Inferior parietal cortex (tissue), 1 donor: ENCODE measurements at regions not wholly inside any gene's neighbourhood (a gene's known extent, or its start where the extent isn't known, plus 50 kb on each side); places are given as distances from the start of the nearest gene placed in this dataset.
"Not testable (repeated sequence)": the region's sequence is repeated elsewhere in the genome, so short reads cannot be mapped to it uniquely, and the experiment has no call there.

Experiments used
- DNase-seq: peaks from one replicate; pipeline ENCODE4 v3.0.0-alpha.2; 2016; ENCODE audit errors: extremely low spot score

DNA sequence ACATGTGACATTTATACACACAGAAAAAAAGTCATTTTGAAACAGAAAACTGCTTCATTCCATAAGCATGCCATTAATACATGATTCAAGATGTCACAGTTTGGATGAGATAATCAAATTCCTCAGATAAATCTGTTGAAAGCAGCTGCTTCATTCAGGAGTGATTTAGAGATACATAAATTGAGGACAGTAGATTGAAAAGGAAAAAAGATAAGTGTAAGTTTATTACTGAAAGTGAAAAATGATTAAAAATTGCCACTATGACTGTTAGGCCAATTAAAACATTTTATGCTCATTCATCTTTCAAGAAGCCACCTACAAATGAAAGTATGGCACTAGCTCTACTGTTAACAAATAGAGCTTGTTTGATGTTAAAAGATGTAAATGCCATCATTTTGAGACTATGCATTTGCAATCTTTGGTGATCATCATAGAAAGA is 136.9 kb upstream of the CDK6 start:
- no peak for DNase-seq

- DNase-seq: no peak
Observed at GRCh38 chr7:92972441-92972840, 136.1 kb upstream of the CDK6 start.

GRCh38 chr7:92969061-92969460 is 132.7 kb upstream of the CDK6 start:
- DNase-seq: no peak

DNA sequence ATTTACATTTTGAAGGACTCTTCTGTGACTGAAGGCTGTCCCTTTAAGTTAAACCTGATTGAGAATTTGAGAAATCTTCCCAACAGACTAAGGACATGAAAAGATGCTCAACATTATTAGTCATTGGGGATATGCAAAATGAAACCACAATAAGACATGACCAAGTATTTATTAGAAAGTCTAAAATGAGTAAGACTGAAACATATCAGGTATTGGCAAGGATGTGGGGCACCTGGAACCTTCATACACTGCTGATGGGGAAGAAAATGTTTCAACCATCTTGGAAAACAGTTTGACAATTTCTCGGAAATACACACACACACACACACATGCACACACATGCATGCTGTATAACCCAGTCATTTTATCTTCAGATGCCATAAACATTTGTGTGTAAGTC is 132.1 kb upstream of the CDK6 start:
- DNase-seq: no peak

- no peak for DNase-seq
Observed at GRCh38 chr7:92967238-92967637, 130.9 kb upstream of the CDK6 start.

DNA sequence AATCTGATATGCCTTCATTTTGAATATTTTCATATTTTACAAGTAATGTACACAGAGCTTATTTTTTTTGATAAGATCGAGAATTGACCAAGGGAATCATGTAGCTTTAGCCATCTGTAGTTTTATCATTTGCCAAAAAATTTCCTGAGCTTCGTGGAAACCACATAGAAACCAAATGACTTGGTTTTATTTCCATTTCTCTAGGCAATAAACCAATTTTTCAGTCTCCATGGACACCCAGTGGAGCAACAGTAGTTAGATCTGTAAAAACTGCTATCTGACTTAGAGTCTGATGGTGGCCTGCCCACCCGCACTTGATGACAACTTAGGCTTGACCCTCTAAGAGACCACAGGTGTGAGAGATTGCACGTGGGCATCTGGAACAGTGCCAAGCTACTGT is 127.8 kb upstream of the CDK6 start:
- no peak for DNase-seq

DNA sequence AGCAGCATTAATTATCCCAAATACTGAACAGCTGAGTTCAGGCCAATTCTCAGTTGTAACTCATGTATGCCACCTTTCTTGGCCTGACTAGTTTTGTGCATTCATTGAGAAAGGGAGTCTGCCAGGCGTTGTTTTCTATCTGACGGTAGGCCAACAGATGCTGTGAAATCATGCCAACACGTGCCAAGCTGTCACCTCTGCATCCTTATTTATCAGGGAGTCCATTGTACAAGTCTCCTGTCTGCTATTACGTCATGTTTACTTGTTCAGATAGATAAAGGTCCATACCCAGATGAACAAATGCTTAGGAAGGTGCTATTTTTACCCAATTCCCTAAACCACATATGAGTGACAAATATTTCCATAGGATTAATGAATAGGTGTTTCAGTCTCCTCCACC is 127.2 kb upstream of the CDK6 start:
- DNase-seq: no peak

DNA sequence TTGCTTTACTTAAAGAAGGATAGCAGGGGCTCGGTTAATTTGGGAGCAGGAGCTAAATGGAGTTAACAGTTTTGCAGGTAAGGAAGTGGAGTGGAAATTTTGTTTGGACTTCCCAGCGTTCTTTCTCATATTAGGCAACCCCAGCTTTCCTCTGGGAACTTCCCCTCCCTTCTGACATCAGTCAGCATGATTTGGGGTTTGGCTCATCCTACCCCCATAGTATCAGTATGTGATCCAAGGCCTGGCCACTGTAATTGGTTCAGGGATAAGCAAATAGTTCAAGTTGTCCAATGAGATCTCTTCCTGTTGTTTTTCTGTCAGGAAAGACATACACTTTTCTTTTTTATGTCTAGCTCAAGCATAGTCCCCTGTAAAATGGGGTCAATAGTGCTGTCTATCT is 125.6 kb upstream of the CDK6 start:
- no peak for DNase-seq

DNA sequence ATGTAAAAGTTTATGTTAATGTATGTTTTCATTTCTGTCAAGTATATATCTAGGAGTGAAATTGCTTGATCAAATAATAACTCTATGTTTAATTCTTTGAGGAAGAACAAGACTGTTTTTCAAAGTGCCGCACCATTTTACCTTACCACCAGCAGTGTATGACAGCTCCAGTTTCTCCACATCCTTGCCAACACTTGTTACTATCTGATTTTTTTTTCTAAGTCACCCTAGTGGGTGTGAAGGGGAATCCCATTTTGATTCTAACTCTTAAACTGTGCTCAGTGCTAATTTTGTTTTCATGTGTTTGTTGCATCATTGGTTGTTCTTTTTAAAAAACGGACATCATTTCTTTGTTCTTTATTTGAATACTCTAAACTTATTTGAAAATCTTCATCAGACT is 120.2 kb upstream of the CDK6 start:
- no peak for DNase-seq

DNA sequence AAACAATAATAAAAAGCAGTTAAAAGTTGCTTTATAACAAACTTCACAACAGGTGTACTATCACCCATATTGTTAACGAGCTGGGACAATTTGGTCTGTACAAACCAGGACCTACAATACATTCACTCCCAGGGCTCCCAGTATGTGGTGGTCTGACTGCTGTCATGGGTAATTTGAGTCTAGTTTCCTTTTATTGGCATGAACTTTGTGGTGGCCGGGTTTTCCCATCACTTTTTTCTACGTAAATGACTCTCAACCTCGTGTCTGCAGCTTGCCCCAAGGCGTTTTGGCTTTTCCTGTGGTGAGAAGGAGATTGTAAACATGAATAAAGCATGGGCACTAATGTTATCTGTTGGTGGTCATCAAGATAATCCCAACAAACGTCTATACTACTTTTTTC is 118.7 kb upstream of the CDK6 start:
- DNase-seq: no peak

GRCh38 chr7:92953657-92954056 is 117.3 kb upstream of the CDK6 start:
- no peak for DNase-seq

DNA sequence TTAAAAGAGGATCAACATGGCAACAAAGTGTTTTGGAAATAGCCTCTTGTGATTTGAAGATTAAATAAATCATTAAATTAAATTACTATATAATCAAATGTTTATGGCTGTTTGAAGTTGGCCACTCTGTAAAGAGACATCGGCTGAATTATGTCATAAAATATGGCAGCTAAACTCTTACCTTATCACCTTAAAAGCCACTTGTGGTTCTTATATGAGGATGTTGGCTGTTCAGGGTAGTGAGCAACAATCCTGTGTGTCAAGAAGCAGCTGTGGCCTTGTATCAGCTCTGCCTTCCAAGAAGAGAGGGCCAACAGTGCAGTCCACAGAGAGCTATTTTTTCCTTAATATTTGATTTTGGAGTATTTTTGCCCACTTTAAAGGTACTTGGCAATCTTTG is 113.4 kb upstream of the CDK6 start:
- DNase-seq: no peak

- no peak for DNase-seq
Observed at GRCh38 chr7:92945840-92946239, 109.5 kb upstream of the CDK6 start.

GRCh38 chr7:92944633-92945032 is 108.3 kb upstream of the CDK6 start:
- DNase-seq: no peak

DNA sequence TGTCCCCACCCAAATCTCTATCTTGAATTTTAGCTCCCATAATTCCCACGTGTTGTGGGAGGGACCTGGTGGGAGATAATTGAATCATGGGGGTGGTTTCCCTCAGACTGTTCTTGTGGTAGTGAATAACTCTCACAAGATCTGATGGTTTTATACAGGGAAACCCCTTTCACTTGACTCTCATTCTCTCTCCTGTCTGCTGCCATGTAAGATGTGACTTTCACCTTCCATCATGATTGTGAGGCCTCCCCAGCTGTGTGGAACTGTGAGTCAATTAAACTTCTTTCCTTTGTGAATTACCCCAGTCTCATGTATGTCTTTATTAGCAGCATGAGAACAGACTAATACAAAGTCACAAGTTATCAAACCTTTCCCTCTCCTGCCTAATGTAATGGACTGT is 106.3 kb upstream of the CDK6 start:
- not testable (repeated sequence) for DNase-seq

GRCh38 chr7:92939666-92940360 is 103.4 kb upstream of the CDK6 start:
- DNase-seq: no peak

GRCh38 chr7:92934096-92934495 is 97.7 kb upstream of the CDK6 start:
- DNase-seq: no peak

DNA sequence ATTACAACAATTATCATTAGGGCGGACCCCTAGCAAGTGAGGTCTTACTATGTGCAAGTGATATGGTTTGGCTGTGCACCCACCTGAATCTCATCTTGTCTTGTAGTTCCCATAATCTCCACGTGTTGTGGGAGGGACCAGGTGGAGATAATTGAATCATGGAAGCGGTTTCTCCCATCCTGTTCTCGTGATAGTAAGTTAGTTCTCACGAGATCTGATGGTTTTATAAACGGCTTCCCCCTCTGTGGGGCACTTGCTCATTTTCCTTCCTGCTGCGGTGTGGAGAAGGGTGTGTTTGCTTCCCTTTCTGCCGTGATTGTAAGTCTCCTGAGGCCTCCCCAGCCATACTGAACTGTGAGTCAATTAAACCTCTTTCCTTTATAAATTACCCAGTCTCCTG is 96.1 kb upstream of the CDK6 start:
- no peak for DNase-seq

DNA sequence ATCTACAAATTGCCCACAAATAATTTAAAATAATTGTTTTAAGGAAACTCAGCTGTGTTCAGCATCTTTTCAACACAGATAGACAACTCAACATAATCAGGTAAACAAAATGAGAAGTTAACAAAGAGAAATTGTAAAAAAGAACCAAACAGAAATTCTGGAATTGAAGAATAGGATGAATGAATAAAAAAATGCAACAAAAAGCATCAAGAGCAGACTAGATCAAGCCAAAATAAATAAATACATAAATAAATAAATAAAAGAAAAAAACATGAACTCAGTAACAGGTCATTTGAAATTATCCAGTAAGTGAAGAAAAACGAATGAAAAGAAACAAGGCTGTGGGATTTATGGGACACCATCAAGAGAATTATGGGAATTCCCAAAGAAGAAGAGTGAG is 94.0 kb upstream of the CDK6 start:
- DNase-seq: no peak

DNA sequence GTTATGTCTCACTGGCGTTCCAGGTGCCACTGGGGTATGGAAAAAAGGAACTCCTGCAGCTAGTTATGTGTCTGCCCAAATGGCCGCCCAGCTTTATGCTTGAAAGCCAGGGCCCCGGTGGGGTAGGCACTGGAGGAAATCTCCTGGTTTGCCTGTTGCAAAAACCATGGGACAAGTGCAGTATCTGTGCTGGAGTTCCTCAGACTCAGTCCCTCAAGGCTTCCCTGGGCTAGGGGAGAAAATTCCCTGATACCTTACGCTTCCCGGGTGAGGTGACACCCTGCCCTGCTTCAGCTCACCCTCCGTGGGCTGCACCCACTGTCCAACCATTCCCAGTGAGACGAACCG is 90.3 kb upstream of the CDK6 start:
- DNase-seq: no peak

DNA sequence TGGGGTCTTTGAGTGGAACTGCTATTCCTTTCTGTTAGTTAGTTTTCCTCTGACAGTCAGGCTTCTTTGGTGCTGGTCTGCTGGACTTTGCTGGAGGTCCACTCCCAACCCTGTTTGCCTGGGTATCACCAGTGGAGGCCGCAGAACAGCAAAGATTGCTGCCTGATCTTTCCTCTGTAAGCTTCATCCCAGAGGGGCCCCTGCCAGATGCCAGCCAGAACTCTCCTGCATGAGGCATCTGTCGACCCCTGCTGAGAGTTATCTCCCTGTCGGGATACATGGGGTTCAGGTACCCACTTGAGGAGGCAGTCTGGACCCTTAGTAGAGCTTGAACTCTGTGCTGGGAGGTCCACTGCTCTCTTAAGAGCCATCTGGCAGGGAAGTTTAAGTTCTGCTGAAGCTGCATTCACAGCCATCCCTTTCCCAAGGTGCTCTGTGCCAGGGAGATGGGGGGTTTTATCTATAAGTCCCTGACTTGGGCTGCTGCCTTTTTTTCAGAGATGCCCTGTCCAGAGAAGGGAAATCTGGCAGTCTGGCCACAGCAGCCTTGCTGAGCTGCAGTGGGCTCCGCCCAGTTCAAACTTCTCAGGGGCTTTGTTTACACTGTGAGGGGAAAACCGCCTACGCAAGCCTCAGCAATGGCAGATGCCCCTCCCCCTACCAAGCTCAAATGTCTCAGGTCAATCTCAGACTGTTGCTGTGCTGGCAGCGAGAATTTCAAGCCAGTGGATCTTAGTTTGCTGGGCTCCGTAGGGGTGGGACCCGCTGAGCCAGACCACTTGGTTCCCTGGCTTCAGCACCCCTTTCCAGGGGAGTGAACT is 89.7 kb upstream of the CDK6 start:
- no peak for DNase-seq

DNA sequence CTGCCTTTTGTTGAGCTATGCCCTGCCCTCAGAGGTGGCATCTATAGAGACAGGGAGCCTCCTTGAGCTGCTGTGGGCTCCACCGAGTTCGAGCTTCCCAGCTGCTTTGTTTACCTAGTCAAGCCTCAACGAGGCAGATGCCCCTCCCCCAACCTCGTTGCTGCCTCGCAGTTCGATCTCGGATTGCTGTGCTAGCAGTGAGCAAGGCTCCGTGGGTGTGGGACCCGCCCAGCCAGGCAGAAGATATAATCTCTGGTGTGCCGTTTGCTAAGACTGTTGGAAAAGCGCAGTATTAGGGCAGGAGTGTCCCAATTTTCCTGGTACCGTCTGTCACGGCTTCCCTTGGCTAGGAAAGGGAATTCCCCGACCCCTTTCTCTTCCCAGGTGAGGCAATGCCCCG is 88.4 kb upstream of the CDK6 start:
- no peak for DNase-seq

DNA sequence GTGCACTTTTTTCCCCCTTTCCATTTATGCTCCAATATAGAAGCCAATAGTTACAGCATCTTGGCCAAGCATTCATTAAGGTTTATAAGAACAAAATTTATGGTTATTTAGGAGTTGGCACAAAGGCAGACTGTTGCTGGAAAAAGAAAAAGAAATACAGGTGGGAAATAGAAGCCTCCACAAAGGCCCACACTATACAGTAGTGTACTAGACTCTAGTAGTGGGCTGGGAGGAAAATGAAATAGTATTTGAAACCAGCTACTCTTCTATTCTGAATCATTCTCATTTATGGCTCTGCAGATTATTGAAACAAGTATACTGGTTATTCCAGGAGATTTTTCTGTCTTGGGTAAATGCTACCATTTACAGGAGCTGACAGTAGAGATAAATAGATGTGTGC is 80.9 kb upstream of the CDK6 start:
- DNase-seq: no peak

GRCh38 chr7:92916770-92917224 is 80.4 kb upstream of the CDK6 start:
- no peak for DNase-seq
